Endothelial cell (in vitro differentiated cells): ENCODE measurements at regions not wholly inside any gene's neighbourhood (a gene's known extent, or its start where the extent isn't known, plus 50 kb on each side); places are given as distances from the start of the nearest gene placed in this dataset.

ENCODE experiments used
- DNase-seq: peaks from one replicate; pipeline ENCODE4 v3.0.0; 2021; ENCODE audit warnings: low spot score
- H3K27ac Mint-ChIP-seq: one replicate; pipeline ENCODE4 v1.8.0; 2021; ENCODE audit warnings: mixed read lengths, inconsistent platforms; ENCODE audit not compliant: unreplicated experiment
- H3K27me3 Mint-ChIP-seq: one replicate; pipeline ENCODE4 v1.8.0; 2021; ENCODE audit warnings: mild to moderate bottlenecking, moderate library complexity, mixed read lengths, inconsistent platforms; ENCODE audit not compliant: unreplicated experiment
- H3K36me3 Mint-ChIP-seq: one replicate; pipeline ENCODE4 v1.8.0; 2021; ENCODE audit warnings: mild to moderate bottlenecking, low read depth, mixed read lengths, inconsistent platforms; ENCODE audit not compliant: unreplicated experiment
- H3K4me1 Mint-ChIP-seq: one replicate; pipeline ENCODE4 v1.8.0; 2021; ENCODE audit warnings: mild to moderate bottlenecking, mixed read lengths, inconsistent platforms; ENCODE audit not compliant: unreplicated experiment
- H3K4me3 Mint-ChIP-seq: one replicate; pipeline ENCODE4 v1.8.0; 2021; ENCODE audit warnings: mild to moderate bottlenecking, mixed read lengths, inconsistent platforms; ENCODE audit not compliant: unreplicated experiment
- H3K9me3 Mint-ChIP-seq: one replicate; pipeline ENCODE4 v1.8.0; 2021; ENCODE audit warnings: mixed read lengths, inconsistent platforms; ENCODE audit not compliant: unreplicated experiment
- CTCF ChIP-seq: fragments of 200-600 bp; sonication (generic); IDR thresholded peaks from one replicate; pipeline ENCODE4 v1.5.0; 2021; ENCODE audit warnings: antibody characterized with exemption; ENCODE audit not compliant: unreplicated experiment

GRCh38 chr1:68307378-68307787, 75.1 kb upstream of the WLS start:
- Mint-ChIP-seq H3K4me3 (no peak overlapping the region), H3K36me3 (no peaks in the 10 kb centered on the region), H3K27me3 (peaks cover 1% of the 10 kb centered on the region), H3K4me1 (peaks cover 2% of the 10 kb centered on the region), H3K27ac (no peak overlapping the region), H3K9me3 (no peaks in the 10 kb centered on the region)
- no peak for DNase-seq
- TF ChIP-seq CTCF: no peak

- Mint-ChIP-seq H3K4me1 (peaks cover 11% of the 10 kb centered on the region), H3K9me3 (no peaks in the 10 kb centered on the region), H3K36me3 (no peaks in the 10 kb centered on the region), H3K4me3 (no peak overlapping the region), H3K27me3 (peaks cover 4% of the 10 kb centered on the region), H3K27ac (no peak overlapping the region)
- no peak for DNase-seq
- no peak for TF ChIP-seq CTCF
Measured at GRCh38 chr1:68301471-68302001, 69.2 kb upstream of the WLS start.

GRCh38 chr1:68294367-68295066, 62.2 kb upstream of the WLS start:
- peak overlapping the region; percentile 9 for H3K4me3 Mint-ChIP-seq
- DNase-seq: no peak
- H3K4me1 Mint-ChIP-seq: peaks cover 49% of the 10 kb centered on the region
- peak overlapping the region; percentile 95 for H3K27ac Mint-ChIP-seq
- TF ChIP-seq CTCF: no peak
- no peaks in the 10 kb centered on the region for H3K36me3 Mint-ChIP-seq
- no peaks in the 10 kb centered on the region for H3K9me3 Mint-ChIP-seq
- peaks cover 10% of the 10 kb centered on the region for H3K27me3 Mint-ChIP-seq

- Mint-ChIP-seq H3K27me3 (peaks cover 10% of the 10 kb centered on the region), H3K36me3 (no peaks in the 10 kb centered on the region), H3K4me1 (peaks cover 49% of the 10 kb centered on the region), H3K9me3 (no peaks in the 10 kb centered on the region), H3K27ac (peak overlapping the region; percentile 95), H3K4me3 (peak overlapping the region; percentile 84)
- no peak for TF ChIP-seq CTCF
- DNase-seq: peak; percentile 60
Measured at GRCh38 chr1:68293609-68294366, 61.5 kb upstream of the WLS start.

- peaks cover 10% of the 10 kb centered on the region for H3K27me3 Mint-ChIP-seq
- no peaks in the 10 kb centered on the region for H3K9me3 Mint-ChIP-seq
- DNase-seq: peak; percentile 10
- H3K36me3 Mint-ChIP-seq: no peaks in the 10 kb centered on the region
- H3K27ac Mint-ChIP-seq: peak overlapping the region; percentile 95
- no peak for TF ChIP-seq CTCF
- H3K4me1 Mint-ChIP-seq: peaks cover 49% of the 10 kb centered on the region
- H3K4me3 Mint-ChIP-seq: peak overlapping the region; percentile 79
Measured at GRCh38 chr1:68293122-68293521, 60.8 kb upstream of the WLS start.
